DMS 273 treated with DMSO at 0.1 percent for 48 hours (cell line): ENCODE measurements at regions not wholly inside any gene's neighbourhood (a gene's known extent, or its start where the extent isn't known, plus 50 kb on each side); places are given as distances from the start of the nearest gene placed in this dataset.
"Not testable (repeated sequence)": the region's sequence is repeated elsewhere in the genome, so short reads cannot be mapped to it uniquely, and the experiment has no call there.

Experiments
- DNase-seq: peaks from one replicate; lab custom pipeline; 2025; lab: John Stamatoyannopoulos, UW

- no peak for DNase-seq
Measured at GRCh38 chr12:59147791-59148190, 227.5 kb upstream of the LRIG3 start.

- DNase-seq = no peak
Measured at GRCh38 chr12:59142183-59142790, 222.0 kb upstream of the LRIG3 start.

DNA sequence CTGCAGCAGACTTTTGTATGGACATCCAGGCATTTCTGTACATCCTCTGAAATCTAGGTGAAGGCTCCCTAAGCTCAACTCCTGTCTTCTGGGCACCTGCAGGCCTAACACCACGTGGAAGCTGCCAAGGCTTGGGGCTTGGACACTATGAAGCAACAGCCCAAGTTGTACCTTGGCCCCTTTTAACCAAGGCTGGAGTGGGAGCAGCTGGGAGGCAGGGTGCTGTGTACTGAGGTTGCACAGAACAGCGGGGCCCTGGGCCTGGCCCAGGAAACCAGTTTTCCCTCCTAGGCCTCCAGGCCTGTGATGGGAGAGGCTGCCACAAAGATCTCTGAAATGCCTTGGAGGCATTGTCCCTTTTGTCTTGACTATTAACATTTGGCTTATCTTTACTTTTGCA is 214.4 kb upstream of the LRIG3 start:
- DNase-seq = no peak

- DNase-seq = no peak
Measured at GRCh38 chr12:59131462-59131861, 211.2 kb upstream of the LRIG3 start.

- no peak for DNase-seq
Measured at GRCh38 chr12:59122784-59123183, 202.5 kb upstream of the LRIG3 start.

DNA sequence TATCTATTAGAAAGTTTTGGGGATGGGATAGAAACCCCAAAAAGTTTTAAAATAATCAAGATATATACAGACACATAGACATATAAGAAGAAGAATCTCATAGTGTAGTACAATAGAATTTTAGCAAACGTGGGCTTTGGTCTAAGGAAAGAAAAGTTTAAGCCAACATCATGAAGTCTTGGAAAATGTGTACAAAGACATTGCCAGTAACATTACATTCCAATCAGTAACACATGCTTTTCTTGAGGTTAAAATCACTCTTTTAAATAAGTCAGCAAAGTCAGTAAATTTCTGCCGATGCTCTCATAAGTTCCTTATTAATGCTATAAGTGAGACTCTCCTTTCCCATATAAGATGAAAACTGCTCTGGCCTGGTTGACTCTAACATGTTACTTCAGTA is 201.1 kb upstream of the LRIG3 start:
- DNase-seq = no peak

- DNase-seq = no peak
Measured at GRCh38 chr12:59119676-59120075, 199.4 kb upstream of the LRIG3 start.

- DNase-seq = no peak
Measured at GRCh38 chr12:59118356-59118755, 198.1 kb upstream of the LRIG3 start.

DNA sequence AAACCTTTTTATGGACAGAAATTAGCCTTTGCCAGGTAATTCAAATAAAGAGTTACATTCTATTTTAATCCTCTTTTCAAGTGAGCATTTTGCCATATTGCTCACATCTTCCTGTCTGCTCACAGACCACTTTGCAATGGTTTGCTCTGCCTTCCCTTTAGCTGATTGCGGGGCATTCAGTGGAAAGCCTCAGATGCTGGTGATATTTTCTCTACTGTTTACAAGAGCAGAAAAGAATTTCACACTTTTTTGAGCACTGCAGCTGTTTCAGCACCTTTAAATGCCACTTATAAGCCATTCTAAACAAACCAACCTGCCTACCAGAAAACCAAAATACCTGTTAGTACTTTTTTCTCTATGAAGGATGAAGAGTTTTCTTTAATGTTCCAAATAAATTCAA is 195.7 kb upstream of the LRIG3 start:
- DNase-seq = no peak

DNA sequence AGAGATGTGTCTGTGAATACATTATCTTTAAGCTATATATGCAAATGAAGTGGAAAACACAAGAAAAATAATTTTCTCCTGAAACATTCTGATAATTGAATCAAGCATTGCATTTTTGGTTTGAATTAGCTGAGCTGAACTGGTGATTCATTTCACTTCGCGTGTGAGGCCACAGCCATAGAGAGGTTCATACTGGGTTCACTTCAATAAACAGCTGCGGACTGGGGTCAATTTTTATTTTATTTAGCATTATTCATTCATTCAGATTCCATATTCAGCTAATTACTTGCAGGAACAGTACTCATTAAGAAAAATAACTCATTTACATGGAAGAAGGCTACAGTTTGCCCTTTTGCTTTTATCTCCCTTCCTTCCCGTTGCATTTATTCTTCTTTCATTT is 195.2 kb upstream of the LRIG3 start:
- no peak for DNase-seq

- peak; percentile 50 for DNase-seq
Measured at GRCh38 chr12:59113831-59114615, 193.7 kb upstream of the LRIG3 start.

GRCh38 chr12:59111851-59112250 is 191.5 kb upstream of the LRIG3 start:
- no peak for DNase-seq

DNA sequence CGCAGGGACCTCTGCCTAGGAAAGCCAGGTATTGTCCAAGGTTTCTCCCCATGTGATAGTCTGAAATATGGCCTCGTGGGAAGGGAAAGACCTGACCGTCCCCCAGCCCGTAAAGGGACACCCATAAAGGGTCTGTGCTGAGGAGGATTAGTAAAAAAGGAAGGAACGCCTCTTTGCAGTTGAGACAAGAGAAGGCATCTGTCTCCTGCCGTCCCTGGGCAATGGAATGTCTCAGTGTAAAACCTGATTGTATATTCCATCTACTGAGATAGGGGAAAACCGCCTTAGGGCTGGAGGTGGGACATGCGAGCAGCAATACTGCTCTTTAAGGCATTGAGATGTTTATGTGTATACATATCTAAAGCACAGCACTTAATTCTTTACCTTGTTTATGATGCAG is 188.2 kb upstream of the LRIG3 start:
- not testable (repeated sequence) for DNase-seq

DNA sequence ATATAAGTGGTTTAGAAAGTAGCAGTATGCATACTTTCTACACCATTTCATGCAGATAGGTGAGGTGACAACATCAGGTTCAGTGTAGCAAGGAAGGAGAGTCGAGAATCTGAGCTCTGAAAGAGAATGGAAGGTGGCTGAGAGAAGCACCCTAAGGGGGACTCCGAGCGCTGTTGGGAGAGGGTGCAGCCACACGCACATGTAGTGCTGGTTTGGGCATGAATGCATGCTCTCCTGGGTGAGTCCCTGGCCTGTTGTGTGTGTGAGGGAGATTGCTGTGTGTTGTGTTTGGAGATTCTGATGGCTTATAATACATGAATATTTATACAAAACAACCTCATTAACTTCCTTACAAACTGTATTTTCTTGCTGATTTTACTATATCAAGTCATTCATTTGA is 180.3 kb upstream of the LRIG3 start:
- DNase-seq = no peak

DNA sequence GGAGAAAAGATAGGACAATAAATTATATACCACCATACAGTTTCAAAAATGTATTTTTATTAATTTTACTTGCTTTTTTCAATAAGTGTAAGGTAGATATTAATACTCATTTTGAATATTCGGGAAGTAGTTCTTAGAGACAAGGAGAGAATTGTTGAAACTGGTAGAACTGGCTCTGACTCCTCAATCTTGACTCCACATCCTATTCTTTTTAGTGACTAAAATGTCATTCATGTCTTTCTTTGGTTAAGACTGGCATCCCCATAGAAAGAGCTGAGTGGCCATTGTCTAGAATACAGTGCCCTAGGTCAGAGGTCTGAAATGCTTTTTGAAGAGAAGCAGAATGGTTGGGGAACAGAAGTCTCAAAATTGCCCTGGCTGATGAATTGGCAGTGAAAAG is 177.6 kb upstream of the LRIG3 start:
- no peak for DNase-seq

DNA sequence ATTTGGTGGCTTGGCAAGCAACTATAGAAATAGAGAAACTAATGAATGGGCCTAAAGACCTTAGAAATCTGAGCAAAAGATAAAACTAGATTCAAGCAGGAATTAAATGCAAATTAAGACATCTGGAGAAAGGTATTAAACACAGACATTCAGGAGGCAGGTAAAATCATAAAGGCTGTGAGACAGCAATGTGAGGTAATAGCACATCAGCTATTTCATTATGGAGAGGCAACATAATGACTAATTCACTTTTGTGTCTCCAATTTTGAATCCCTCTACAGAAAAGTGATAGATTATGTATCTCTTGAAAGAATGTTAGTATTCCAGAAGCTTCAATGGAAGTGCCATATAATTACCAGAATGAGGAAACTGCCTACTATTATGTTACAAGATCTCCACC is 175.9 kb upstream of the LRIG3 start:
- DNase-seq = no peak

DNA sequence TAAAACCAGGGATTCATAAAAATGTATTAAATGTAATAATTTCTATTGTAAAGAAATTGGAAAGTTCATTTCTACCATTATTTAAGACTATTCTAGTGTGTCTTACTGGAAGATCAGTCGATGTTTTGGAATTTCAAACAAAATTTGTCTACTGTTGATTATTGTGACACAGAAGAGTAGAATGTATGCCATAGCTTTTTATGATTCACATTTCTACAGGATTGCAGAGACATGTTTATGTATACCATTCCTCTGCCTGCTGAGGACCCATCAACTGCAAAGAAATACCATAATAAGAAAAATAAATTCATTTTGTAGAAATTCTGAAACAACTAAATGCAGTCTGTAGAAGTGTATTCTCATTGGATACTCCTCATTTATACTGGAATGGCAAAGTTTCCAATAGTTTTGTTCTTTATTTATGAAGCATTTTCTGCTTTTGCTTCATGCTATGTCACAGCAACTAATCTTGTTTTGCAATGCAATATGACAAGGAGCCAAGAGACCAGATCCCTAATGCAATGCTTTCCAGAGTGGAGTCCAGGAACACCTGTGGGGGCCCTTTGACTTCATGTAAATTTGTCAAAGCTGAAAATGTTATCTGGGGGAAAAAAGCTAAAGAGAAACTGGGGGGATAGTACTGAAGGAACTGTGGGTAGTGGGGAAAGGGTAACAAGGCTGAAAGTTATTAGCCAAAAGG is 172.9 kb upstream of the LRIG3 start:
- no peak for DNase-seq

DNA sequence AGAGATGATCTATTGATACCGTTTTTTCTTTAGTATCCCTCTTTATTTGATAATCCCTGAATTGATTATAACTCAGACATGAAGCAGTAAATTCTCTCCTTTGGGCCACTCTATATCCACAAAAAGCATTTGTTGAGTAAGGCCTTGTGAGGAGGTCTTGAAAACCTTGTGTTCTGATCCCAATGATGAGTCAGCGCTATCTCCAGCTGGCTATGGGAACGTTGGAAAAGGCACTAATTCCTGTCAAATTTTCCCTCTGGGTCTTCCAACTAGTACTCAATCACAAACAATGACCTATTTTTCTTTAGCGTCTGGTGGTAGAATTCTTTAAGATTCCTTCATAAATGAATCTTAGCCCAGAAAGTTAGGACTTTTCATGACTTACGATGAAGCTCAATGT is 168.4 kb upstream of the LRIG3 start:
- no peak for DNase-seq

DNA sequence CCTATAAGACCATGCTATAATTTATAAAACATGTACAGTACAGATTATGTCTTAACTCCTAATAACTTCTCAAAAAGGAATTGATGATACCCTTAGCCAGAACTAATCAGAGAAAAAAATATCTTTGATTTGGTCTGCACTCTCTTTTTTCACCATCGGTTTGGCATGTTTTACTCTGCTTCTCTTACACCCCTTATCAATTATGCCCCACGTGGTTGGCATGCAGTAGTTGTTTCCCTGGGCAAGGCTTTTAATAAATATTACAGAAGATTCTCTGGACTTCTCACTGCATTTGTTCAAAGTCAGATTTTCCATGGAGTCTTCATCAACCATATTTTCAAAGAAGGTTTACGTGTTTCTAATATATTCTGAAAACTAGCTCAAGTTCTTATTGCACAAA is 167.4 kb upstream of the LRIG3 start:
- no peak for DNase-seq

GRCh38 chr12:59087077-59087673 is 166.9 kb upstream of the LRIG3 start:
- DNase-seq = no peak

- DNase-seq = no peak
Measured at GRCh38 chr12:59086126-59086525, 165.8 kb upstream of the LRIG3 start.

- no peak for DNase-seq
Measured at GRCh38 chr12:59085690-59086089, 165.4 kb upstream of the LRIG3 start.
